Activated T-helper 2 cell treated with anti-CD3 and anti-CD28 coated beads, Interferon-gamma antibody, Interleukin-2, Interleukin-4, amounts not matched to agents 10 μg/mL and 5 μg/mL and 100 μg/mL, durations not matched to agents 14 hours and 24 hours and 36 hours (primary cell): ENCODE measurements at regions not wholly inside any gene's neighbourhood (a gene's known extent, or its start where the extent isn't known, plus 50 kb on each side); places are given as distances from the start of the nearest gene placed in this dataset.

Source experiments
- DNase-seq: peaks from one replicate; pipeline ENCODE4 v3.0.0; 2021; ENCODE audit warnings: low spot score
- H3K27ac Mint-ChIP-seq: one replicate; pipeline ENCODE4 v1.8.0; 2021; ENCODE audit warnings: mixed read lengths
- H3K27me3 Mint-ChIP-seq: one replicate; pipeline ENCODE4 v1.8.0; 2021; ENCODE audit warnings: low read depth, mixed read lengths
- H3K36me3 Mint-ChIP-seq: one replicate; pipeline ENCODE4 v1.8.0; 2021; ENCODE audit warnings: low read depth, mixed read lengths
- H3K4me1 Mint-ChIP-seq: one replicate; pipeline ENCODE4 v1.8.0; 2021; ENCODE audit warnings: low read depth, mixed read lengths
- H3K4me3 Mint-ChIP-seq: one replicate; pipeline ENCODE4 v1.8.0; 2021; ENCODE audit warnings: low read depth, mild to moderate bottlenecking, moderate library complexity, mixed read lengths
- H3K9me3 Mint-ChIP-seq: one replicate; pipeline ENCODE4 v1.8.0; 2021; ENCODE audit warnings: mixed read lengths
- intact Hi-C: fragments of 100-400 bp; cut with micrococcal nuclease; formaldehyde crosslinking; loops from one replicate; pipeline ENCODE4 v1.15.1; 2023

GRCh38 chr20:17129089-17129488 lies 97.8 kb upstream of the PCSK2 start:
- no peak for DNase-seq
- no peak overlapping the region for H3K27ac Mint-ChIP-seq
- H3K4me1 Mint-ChIP-seq: no peaks in the 10 kb centered on the region
- no peak overlapping the region for H3K4me3 Mint-ChIP-seq
- H3K27me3 Mint-ChIP-seq: no peaks in the 10 kb centered on the region
- no peaks in the 10 kb centered on the region for H3K36me3 Mint-ChIP-seq
- peaks cover 7% of the 10 kb centered on the region for H3K9me3 Mint-ChIP-seq
- intact Hi-C loops: no loop called here

- H3K4me3 Mint-ChIP-seq: no peak overlapping the region
- H3K9me3 Mint-ChIP-seq: peaks cover 16% of the 10 kb centered on the region
- H3K36me3 Mint-ChIP-seq: no peaks in the 10 kb centered on the region
- no peaks in the 10 kb centered on the region for H3K27me3 Mint-ChIP-seq
- H3K4me1 Mint-ChIP-seq: no peaks in the 10 kb centered on the region
- intact Hi-C loops: no loop called here
- DNase-seq: no peak
- no peak overlapping the region for H3K27ac Mint-ChIP-seq
Measured at GRCh38 chr20:17137692-17138091, 89.1 kb upstream of the PCSK2 start.

- Mint-ChIP-seq H3K4me3 (no peak overlapping the region), H3K36me3 (no peaks in the 10 kb centered on the region), H3K27me3 (no peaks in the 10 kb centered on the region), H3K27ac (no peak overlapping the region), H3K4me1 (no peaks in the 10 kb centered on the region), H3K9me3 (peaks cover 16% of the 10 kb centered on the region)
- DNase-seq: no peak
- intact Hi-C loops: no loop called here
Measured at GRCh38 chr20:17138237-17138636, 88.6 kb upstream of the PCSK2 start.

GRCh38 chr20:17140894-17141293 lies 85.9 kb upstream of the PCSK2 start:
- Mint-ChIP-seq H3K27ac (no peak overlapping the region), H3K36me3 (no peaks in the 10 kb centered on the region)
- intact Hi-C loops: no loop called here

GRCh38 chr20:17141568-17141967 lies 85.3 kb upstream of the PCSK2 start:
- H3K36me3 Mint-ChIP-seq: no peaks in the 10 kb centered on the region
- no peak overlapping the region for H3K27ac Mint-ChIP-seq
- H3K27me3 Mint-ChIP-seq: no peaks in the 10 kb centered on the region
- no peak overlapping the region for H3K4me3 Mint-ChIP-seq
- no peaks in the 10 kb centered on the region for H3K4me1 Mint-ChIP-seq
- DNase-seq: no peak
- peaks cover 21% of the 10 kb centered on the region for H3K9me3 Mint-ChIP-seq
- intact Hi-C loops: no loop called here

More at GRCh38 chr20:17140894-17141293, 85.9 kb upstream of the PCSK2 start:
- no peaks in the 10 kb centered on the region for H3K4me1 Mint-ChIP-seq
- no peaks in the 10 kb centered on the region for H3K27me3 Mint-ChIP-seq
- no peak overlapping the region for H3K4me3 Mint-ChIP-seq
- no peak for DNase-seq
- peaks cover 21% of the 10 kb centered on the region for H3K9me3 Mint-ChIP-seq

GRCh38 chr20:17142666-17143065 lies 84.2 kb upstream of the PCSK2 start:
- Mint-ChIP-seq H3K36me3 (no peaks in the 10 kb centered on the region), H3K9me3 (peaks cover 11% of the 10 kb centered on the region), H3K27me3 (no peaks in the 10 kb centered on the region), H3K4me1 (no peaks in the 10 kb centered on the region), H3K4me3 (no peak overlapping the region), H3K27ac (no peak overlapping the region)
- intact Hi-C loops: no loop called here
- no peak for DNase-seq

- intact Hi-C loops: no loop called here
- DNase-seq: no peak
- H3K36me3 Mint-ChIP-seq: no peaks in the 10 kb centered on the region
- peaks cover 8% of the 10 kb centered on the region for H3K9me3 Mint-ChIP-seq
- H3K27ac Mint-ChIP-seq: no peak overlapping the region
- H3K4me1 Mint-ChIP-seq: no peaks in the 10 kb centered on the region
- H3K4me3 Mint-ChIP-seq: no peak overlapping the region
- no peaks in the 10 kb centered on the region for H3K27me3 Mint-ChIP-seq
Measured at GRCh38 chr20:17150858-17151257, 76.0 kb upstream of the PCSK2 start.

GRCh38 chr20:17155401-17155800 lies 71.4 kb upstream of the PCSK2 start:
- intact Hi-C loops: no loop called here
- Mint-ChIP-seq H3K4me1 (no peaks in the 10 kb centered on the region), H3K9me3 (peaks cover 8% of the 10 kb centered on the region), H3K4me3 (no peak overlapping the region), H3K27me3 (no peaks in the 10 kb centered on the region), H3K36me3 (no peaks in the 10 kb centered on the region), H3K27ac (no peak overlapping the region)
- DNase-seq: no peak

GRCh38 chr20:17158701-17159100 lies 68.1 kb upstream of the PCSK2 start:
- Mint-ChIP-seq H3K27ac (no peak overlapping the region), H3K36me3 (no peaks in the 10 kb centered on the region), H3K4me1 (no peaks in the 10 kb centered on the region), H3K4me3 (no peak overlapping the region), H3K9me3 (peaks cover 8% of the 10 kb centered on the region), H3K27me3 (no peaks in the 10 kb centered on the region)
- intact Hi-C loops: no loop called here
- no peak for DNase-seq

- no peaks in the 10 kb centered on the region for H3K27me3 Mint-ChIP-seq
- H3K9me3 Mint-ChIP-seq: no peaks in the 10 kb centered on the region
- H3K36me3 Mint-ChIP-seq: no peaks in the 10 kb centered on the region
- H3K4me1 Mint-ChIP-seq: no peaks in the 10 kb centered on the region
- DNase-seq: no peak
- intact Hi-C loops: no loop called here
- no peak overlapping the region for H3K4me3 Mint-ChIP-seq
- no peak overlapping the region for H3K27ac Mint-ChIP-seq
Measured at GRCh38 chr20:17161673-17162481, 65.0 kb upstream of the PCSK2 start.

- Mint-ChIP-seq H3K27ac (no peak overlapping the region), H3K4me3 (no peak overlapping the region), H3K27me3 (no peaks in the 10 kb centered on the region), H3K9me3 (no peaks in the 10 kb centered on the region), H3K36me3 (no peaks in the 10 kb centered on the region), H3K4me1 (no peaks in the 10 kb centered on the region)
- DNase-seq: no peak
- intact Hi-C loops: no loop called here
Measured at GRCh38 chr20:17168026-17168612, 58.7 kb upstream of the PCSK2 start.

GRCh38 chr20:17169585-17170136 lies 57.2 kb upstream of the PCSK2 start:
- Mint-ChIP-seq H3K36me3 (no peaks in the 10 kb centered on the region), H3K9me3 (no peaks in the 10 kb centered on the region), H3K27ac (no peak overlapping the region), H3K4me1 (no peaks in the 10 kb centered on the region), H3K4me3 (no peak overlapping the region), H3K27me3 (no peaks in the 10 kb centered on the region)
- intact Hi-C loops: no loop called here
- no peak for DNase-seq

- Mint-ChIP-seq H3K36me3 (no peaks in the 10 kb centered on the region), H3K9me3 (no peaks in the 10 kb centered on the region), H3K4me3 (no peak overlapping the region), H3K27me3 (no peaks in the 10 kb centered on the region), H3K27ac (no peak overlapping the region), H3K4me1 (no peaks in the 10 kb centered on the region)
- intact Hi-C loops: no loop called here
- DNase-seq: no peak
Measured at GRCh38 chr20:17171746-17172280, 55.0 kb upstream of the PCSK2 start.
